Lung (tissue), 11 donors: ENCODE measurements at regions not wholly inside any gene's neighbourhood (a gene's known extent, or its start where the extent isn't known, plus 50 kb on each side); places are given as distances from the start of the nearest gene placed in this dataset.

Source experiments
- ATAC-seq: fragments of 200-7000 bp; cut with Tn5 transposase; one replicate; pipeline ENCODE4 v1.9.1; 2020; ENCODE audit warnings: moderate number of reproducible peaks; ENCODE audit not compliant: insufficient read depth, low FRiP score
- DNase-seq, 3 donors: peaks; one replicate each; pipeline ENCODE4 v3.0.0-alpha.2; 2013 to 2017
- H3K27ac ChIP-seq, 2 donors: one replicate each; pipeline ENCODE4 v1.5.1; 2013; ENCODE audit warnings: mild to moderate bottlenecking in 2 of 2, moderate library complexity in 2 of 2, control low read depth in 1 of 2, inconsistent platforms in 1 of 2, low read depth in 1 of 2, low read length in 1 of 2
- H3K27me3 ChIP-seq, 3 donors: one replicate each; pipeline ENCODE4 v1.5.1; 2013; ENCODE audit warnings: low read length in 2 of 3; ENCODE audit not compliant: control insufficient read depth in 3 of 3, insufficient read depth in 3 of 3
- H3K36me3 ChIP-seq, 4 donors: one replicate each; pipeline ENCODE4 v1.5.1; 2013; ENCODE audit warnings: low read length in 4 of 4, mild to moderate bottlenecking in 1 of 4, moderate library complexity in 1 of 4; ENCODE audit not compliant: control insufficient read depth in 4 of 4, insufficient read depth in 4 of 4
- H3K4me1 ChIP-seq, 5 donors: one replicate each; pipeline ENCODE4 v1.5.1; 2013; ENCODE audit warnings: low read length in 5 of 5, mild to moderate bottlenecking in 2 of 5, moderate library complexity in 1 of 5; ENCODE audit not compliant: control insufficient read depth in 5 of 5, insufficient read depth in 5 of 5
- H3K4me3 ChIP-seq: one replicate; pipeline ENCODE4 v1.5.1; 2013; ENCODE audit warnings: mild to moderate bottlenecking, control low read depth, moderate library complexity
- H3K9ac ChIP-seq, 2 donors: one replicate each; pipeline ENCODE4 v1.5.1; 2013; ENCODE audit warnings: low read length in 2 of 2, control low read depth in 1 of 2; ENCODE audit not compliant: insufficient read depth in 1 of 2
- H3K9me3 ChIP-seq, 4 donors: one replicate each; pipeline ENCODE4 v1.5.1; 2013; ENCODE audit warnings: low read length in 3 of 4, mild to moderate bottlenecking in 1 of 4, moderate library complexity in 1 of 4; ENCODE audit not compliant: control insufficient read depth in 4 of 4, insufficient read depth in 3 of 4
- CTCF ChIP-seq: IDR thresholded peaks from 2 replicates; pipeline ENCODE4 v1.5.1; 2012; ENCODE audit warnings: mild to moderate bottlenecking; ENCODE audit errors: control extremely low read depth, extremely low read depth
- WGBS, 2 donors: extraction: QIAGEN DNeasy Blood & Tissue Kit; methylation state at CpG; one replicate each; pipeline ENCODE4 v1.1.7; 2013; 5-methylcytosine and 5-hydroxymethylcytosine counted together
- donor health status: control.
- donor health status: control.
- donor health status: Bipolar disorder and iron deficiency.
- donor health status: healthy.
- donor health status: DM: yes; HTN: yes; CAD: no.

DNA sequence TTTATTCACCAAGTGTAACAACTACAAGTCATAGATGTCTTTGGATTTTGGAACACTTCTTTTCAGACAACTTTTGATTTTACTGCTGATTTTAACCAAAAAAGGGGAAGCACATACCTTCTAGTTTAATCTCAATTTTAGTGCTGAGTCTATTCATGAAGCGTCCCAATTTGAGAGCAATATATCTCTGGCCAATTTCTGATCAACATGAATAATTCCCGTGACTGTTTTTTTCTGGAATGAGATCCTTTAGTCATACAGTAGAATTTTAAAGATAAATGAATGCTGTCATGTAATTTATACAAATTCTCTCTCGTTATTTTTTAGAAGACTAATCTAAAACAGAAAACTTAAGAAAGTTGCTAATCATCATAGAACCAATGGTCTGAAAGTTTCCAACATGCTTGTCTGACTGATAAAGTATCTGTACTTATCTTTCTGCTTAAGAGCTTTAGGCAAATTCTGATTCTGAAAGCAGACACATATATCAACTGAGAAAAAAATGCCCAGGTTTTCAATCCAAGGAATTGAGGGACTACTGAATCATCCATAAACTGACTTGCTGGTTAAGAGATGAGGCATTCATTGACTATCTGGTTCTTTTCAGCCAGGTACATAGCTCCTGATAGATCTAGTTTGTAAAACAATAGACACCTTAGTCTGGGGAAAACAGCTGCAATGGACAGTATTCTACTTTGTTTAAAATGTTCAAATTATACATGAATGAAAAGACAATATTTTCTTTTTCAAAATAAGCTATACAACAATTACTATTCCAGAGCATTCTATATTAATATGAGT, 657.5 kb downstream of the RFPL4B start:
- Histone ChIP-seq H3K9ac (no peak overlapping the region), H3K36me3 (no peaks in the 10 kb centered on the region), H3K4me1 (no peaks in the 10 kb centered on the region), H3K9me3 (no peaks in the 10 kb centered on the region), H3K27me3 (no peaks in the 10 kb centered on the region), H3K27ac (no peak overlapping the region), H3K4me3 (no peak overlapping the region)
- DNase-seq = no peak
- WGBS, 2 donors = 77 to 86% methylated on average over 3 of the region's 3 CpGs
- TF ChIP-seq CTCF = no peak
- ATAC-seq = no peak

DNA sequence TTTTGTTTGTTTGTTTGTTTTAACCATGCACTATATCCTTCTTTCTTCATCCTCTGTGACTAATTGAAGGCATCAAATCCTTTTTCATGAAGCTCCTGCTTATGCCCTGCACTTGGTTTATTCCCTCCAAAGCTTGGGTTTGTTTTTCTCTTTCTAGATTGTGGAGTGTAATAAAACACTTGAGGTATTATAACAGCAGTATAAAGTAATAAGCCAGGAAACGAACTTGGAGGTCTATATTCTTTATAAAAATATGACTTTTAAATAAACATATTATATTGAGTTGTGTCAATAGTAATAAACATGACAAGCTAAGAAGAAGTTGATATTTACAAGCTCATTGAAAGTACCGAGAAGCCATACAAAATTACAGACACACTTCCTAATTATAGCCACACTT, 659.4 kb downstream of the RFPL4B start:
- no peaks in the 10 kb centered on the region for H3K9me3 ChIP-seq
- H3K36me3 ChIP-seq = no peaks in the 10 kb centered on the region
- WGBS, 2 donors = 87 to 88% methylated on average over 2 of the region's 2 CpGs
- DNase-seq = no peak
- H3K9ac ChIP-seq = no peak overlapping the region
- no peak overlapping the region for H3K27ac ChIP-seq
- peaks cover 0 to 15% (median 6%) of the 10 kb centered on the region in 5 donors for H3K4me1 ChIP-seq
- H3K27me3 ChIP-seq = no peaks in the 10 kb centered on the region
- H3K4me3 ChIP-seq = no peak overlapping the region
- no peak for ATAC-seq
- TF ChIP-seq CTCF = no peak

DNA sequence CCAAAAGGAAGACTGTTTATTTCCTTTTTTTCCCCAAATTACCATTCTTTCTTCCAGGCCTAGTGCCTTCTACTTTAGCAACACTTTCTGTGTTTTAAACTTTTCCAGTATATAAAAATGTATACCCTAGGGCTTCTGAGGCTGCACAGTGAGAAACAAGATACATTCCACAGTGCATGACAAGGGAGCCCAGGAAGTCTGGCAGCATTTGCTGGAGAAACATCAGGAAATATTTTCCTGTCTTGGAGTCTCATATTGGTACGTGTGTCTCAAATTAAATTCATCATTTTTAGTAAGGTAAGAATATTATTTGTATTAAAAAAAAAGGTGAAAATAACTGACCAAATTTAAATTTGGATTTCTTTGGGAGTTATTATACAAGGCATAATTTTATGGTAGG, 662.6 kb downstream of the RFPL4B start:
- H3K9ac ChIP-seq = no peak overlapping the region
- no peak for ATAC-seq
- H3K36me3 ChIP-seq = no peaks in the 10 kb centered on the region
- H3K27me3 ChIP-seq = no peaks in the 10 kb centered on the region
- H3K4me1 ChIP-seq = peaks cover 0 to 20% (median 7%) of the 10 kb centered on the region in 5 donors
- no peak for TF ChIP-seq CTCF
- H3K27ac ChIP-seq = no peak overlapping the region
- DNase-seq = no peak
- H3K4me3 ChIP-seq = no peak overlapping the region
- 70 to 73% methylated on average over 1 of the region's 1 CpG for WGBS, 2 donors
- H3K9me3 ChIP-seq = no peaks in the 10 kb centered on the region
